Posterior vena cava (tissue), 2 donors: ENCODE measurements at regions not wholly inside any gene's neighbourhood (a gene's known extent, or its start where the extent isn't known, plus 50 kb on each side); places are given as distances from the start of the nearest gene placed in this dataset.
"Not testable (repeated sequence)": the region's sequence is repeated elsewhere in the genome, so short reads cannot be mapped to it uniquely, and the experiment has no call there.

Source experiments
- DNase-seq: peaks from one replicate; pipeline ENCODE4 v3.0.0-alpha.2; 2020; ENCODE audit warnings: low spot score
- intact Hi-C, 2 donors: fragments of 100-400 bp; cut with DNase I; formaldehyde crosslinking; loops; one replicate each; pipeline versions ENCODE4 v1.14.1 to v1.14.2; 2022 to 2023
- donor health status: DM: yes; HTN: yes; CAD: no.
- donor health status: DM: yes; HTN: yes; CAD: no.

DNA sequence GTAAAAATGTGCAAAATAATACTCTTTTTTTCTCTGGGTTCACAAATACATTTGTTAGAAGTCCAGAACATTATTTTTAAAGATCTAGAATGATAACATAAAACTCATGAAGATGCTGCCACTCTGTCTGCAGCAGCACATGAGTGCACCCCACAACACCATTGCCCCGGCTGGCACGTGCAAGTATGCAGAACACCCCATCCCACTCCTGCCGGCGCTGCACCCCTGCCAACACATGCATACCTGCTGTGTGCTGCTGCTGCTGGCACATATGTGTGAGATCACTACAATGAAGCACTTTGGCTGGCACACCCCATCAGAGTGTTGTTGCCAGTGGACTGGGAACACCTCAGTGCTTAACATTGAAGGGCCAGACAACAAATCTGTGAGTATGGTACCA, 129.1 kb downstream of the CCT8L2 start:
- DNase-seq, result peak; percentile 77
- intact Hi-C loops, result not testable (repeated sequence)

DNA sequence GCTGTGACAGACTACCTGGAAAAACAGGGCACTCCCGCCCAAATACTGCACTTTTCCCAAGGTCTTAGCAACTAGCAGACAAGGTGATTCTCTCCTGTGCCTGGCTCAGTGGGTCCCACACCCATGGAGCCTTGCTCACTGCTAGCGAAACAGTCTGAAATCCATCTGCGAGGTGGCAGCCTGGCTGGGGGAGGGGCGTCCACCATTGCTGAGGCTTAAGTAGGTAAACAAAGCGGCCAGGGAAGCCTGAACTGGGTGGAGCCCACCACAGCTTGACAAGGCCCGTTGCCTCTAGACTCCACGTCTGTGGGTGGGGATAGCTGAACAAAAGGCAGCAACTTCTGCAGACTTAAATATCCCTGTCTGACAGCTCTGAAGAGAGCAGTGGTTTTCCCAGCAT, 145.2 kb downstream of the CCT8L2 start:
- DNase-seq, result peak; percentile 78
- intact Hi-C loops, result not testable (repeated sequence)

- intact Hi-C loops, DNase-seq: not testable (repeated sequence)
Observed at GRCh38 chr22:16446755-16447440, 145.7 kb downstream of the CCT8L2 start.

DNA sequence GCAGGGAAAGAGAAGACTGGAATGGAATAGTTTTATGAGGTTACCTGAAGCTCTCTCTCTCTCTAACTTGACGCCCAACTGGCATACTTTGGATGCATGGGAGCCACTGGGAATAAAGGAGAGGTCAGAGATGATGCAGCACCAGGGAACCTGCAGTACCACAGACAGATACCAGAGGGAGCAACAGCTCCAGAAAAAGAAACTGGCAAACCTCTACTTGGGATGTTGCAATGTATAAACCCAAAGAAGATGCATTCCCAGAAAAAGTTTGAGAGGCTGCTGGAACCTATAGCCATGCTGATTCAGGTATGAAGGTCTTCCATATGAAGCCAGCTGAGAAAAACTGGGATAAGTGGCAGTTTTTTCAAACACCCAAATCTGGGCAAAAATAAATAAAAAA, 151.6 kb downstream of the CCT8L2 start:
- intact Hi-C loops, DNase-seq: not testable (repeated sequence)

DNA sequence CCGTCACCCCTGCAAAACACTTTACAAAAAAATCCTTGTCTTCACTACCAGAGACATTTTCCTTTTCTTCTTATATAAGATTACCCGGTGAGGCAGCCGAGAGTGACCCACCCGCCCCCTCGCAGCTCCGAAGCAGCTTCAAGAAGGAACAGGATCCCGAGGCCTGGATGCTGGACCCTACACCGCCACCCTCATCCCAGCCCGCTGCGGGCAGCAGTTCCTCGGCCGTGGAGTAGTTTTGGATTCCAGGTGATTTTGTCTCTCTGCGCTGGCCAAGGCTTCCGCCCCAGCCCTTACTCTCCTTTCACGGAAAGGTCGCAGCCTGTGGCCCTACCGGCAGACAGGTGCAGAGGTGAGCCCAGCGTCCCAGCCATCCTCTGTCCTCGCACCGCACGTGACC, 169.1 kb downstream of the CCT8L2 start:
- DNase-seq, intact Hi-C loops: not testable (repeated sequence)

GRCh38 chr22:16417498-16417897, 175.1 kb downstream of the CCT8L2 start:
- DNase-seq, result not testable (repeated sequence)

GRCh38 chr22:16404639-16405038, 188.0 kb downstream of the CCT8L2 start:
- intact Hi-C loops, DNase-seq: not testable (repeated sequence)

More at GRCh38 chr22:16417498-16417897, 175.1 kb downstream of the CCT8L2 start:
- intact Hi-C loops, result not testable (repeated sequence)

GRCh38 chr22:16403661-16404060, 188.9 kb downstream of the CCT8L2 start:
- DNase-seq, intact Hi-C loops: not testable (repeated sequence)

DNA sequence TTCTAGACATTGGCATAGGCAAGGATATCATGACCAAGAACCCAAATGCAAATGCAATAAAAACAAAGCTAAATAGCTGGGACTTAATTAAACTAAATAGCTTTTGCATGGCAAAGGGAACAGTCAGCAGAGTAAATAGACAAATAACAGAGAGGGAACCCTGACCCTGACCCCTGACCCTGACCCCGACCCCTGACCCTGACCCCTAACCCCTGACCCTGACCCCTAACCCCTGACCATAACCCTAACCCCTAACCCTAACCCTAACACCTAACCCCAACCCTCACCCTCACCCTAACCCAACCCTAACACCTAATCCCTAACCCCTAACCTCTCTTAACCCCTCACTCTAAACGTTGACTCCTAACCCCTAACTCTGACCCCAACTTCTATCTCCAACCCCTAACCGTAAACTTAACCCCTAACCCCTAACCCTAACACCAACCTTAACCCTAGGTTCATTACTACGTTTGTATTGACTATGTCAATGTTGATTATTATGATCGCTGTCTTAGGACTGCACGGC, 189.7 kb downstream of the CCT8L2 start:
- DNase-seq, intact Hi-C loops: not testable (repeated sequence)

DNA sequence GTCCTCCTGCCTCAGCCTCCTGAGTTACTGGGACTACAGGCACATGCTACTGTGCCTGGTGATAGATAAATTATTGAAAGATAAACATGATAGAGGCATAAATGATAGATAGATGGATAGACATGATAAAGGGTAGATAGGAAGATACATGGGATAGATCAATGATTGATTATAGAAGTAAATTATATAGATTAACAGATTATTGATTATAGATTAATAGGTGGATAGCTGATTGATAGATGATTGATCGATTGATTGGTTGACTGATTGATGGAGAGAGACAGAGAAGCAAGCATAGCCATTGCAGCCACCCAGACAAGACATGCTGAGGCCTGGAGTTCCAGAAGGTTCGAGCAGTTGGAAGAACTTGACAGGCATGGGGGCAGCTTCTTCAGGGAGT, 199.1 kb downstream of the CCT8L2 start:
- DNase-seq, intact Hi-C loops: not testable (repeated sequence)

GRCh38 chr22:16391417-16391930, 201.1 kb downstream of the CCT8L2 start:
- DNase-seq, intact Hi-C loops: not testable (repeated sequence)

- DNase-seq, intact Hi-C loops: not testable (repeated sequence)
Observed at GRCh38 chr22:16390541-16391217, 201.9 kb downstream of the CCT8L2 start.

DNA sequence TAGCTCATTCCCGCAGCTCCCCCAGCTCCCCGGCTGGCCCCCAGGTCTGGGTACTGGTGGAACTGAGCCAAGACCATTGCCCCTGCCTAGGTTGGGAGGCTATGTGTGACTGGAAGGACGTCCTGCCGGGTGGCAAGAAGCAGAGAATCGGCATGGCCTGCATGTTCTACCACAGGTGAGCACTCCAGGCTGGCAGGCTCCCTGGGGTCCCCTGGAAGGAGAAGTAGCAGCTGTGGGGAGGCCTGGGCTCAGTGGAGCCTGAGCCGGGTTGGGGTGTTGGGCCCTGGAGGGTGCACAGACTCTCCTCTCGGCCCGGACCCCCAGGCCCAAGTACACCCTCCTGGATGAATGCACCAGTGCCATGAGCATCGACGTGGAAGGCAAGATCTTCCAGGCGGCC, 202.6 kb downstream of the CCT8L2 start:
- peak; percentile 50 for DNase-seq
- intact Hi-C loops, result not testable (repeated sequence)

DNA sequence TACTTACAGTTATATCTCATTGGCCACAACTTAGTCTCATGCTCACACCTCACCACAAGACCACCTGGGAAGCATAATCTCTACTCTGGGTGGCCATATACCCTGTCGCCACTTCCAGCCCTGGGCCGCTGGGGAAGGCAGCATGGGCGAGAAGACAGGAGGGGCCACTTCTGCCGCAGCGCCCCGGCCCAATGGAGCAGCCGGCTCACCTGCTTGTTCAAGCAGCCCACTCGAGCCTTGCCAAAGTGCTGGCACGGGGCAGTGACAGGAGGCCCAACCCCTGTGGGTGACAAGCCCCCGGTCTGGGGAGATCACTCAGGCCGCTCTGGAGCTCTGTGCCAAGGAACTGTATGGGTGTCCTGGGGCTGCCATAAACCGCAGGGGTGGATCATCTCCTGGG, 203.4 kb downstream of the CCT8L2 start:
- DNase-seq, result peak; percentile 43
- intact Hi-C loops, result not testable (repeated sequence)

- intact Hi-C loops, result not testable (repeated sequence)
- peak; percentile 50 for DNase-seq
Observed at GRCh38 chr22:16388616-16389015, 204.0 kb downstream of the CCT8L2 start.

- intact Hi-C loops, result not testable (repeated sequence)
Observed at GRCh38 chr22:16388127-16388526, 204.5 kb downstream of the CCT8L2 start.

GRCh38 chr22:16387543-16387942, 205.1 kb downstream of the CCT8L2 start:
- intact Hi-C loops, result not testable (repeated sequence)

More at GRCh38 chr22:16388127-16388526, 204.5 kb downstream of the CCT8L2 start:
- peak; percentile 70 for DNase-seq

GRCh38 chr22:16387088-16387487, 205.5 kb downstream of the CCT8L2 start:
- DNase-seq, result peak; percentile 18
- intact Hi-C loops, result no loop called here

More at GRCh38 chr22:16387543-16387942, 205.1 kb downstream of the CCT8L2 start:
- DNase-seq, result peak; percentile 53

GRCh38 chr22:16361328-16361727, 231.3 kb downstream of the CCT8L2 start:
- intact Hi-C loops, DNase-seq: not testable (repeated sequence)

DNA sequence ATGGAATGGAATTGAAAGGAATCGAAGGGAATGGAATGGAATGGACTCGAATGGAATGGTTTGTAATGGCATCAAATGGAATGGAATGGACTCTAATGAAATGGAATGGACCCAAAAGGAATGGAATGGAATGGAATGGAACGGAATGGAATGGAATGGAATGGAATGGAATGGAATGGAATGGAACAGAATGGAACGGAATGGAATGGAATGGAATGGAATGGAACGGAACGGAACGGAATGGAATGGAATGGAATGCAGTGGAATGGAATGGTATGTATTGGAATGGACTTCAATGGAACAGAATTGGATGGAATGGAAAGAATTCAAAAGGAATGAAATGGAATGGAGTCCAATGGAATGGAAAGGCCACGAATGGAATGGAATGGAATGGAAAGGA, 240.0 kb downstream of the CCT8L2 start:
- intact Hi-C loops, DNase-seq: not testable (repeated sequence)
